ENCODE measurements at regions not wholly inside any gene's neighbourhood (a gene's known extent, or its start where the extent isn't known, plus 50 kb on each side); places are given as distances from the start of the nearest gene placed in this dataset.

GRCh38 chr20:50403565-50404418 lies 106.4 kb upstream of the PTPN1 start:
- TF ChIP-seq CTCF (IDR thresholded peaks at IDR 0.05) = no peak
- TF ChIP-seq POLR2A (IDR thresholded peaks at IDR 0.05) = no peak

Data from lower leg skin (tissue), 3 donors.